Activated effector memory CD4-positive, alpha-beta T cell treated with Interleukin-2 at 50 U/mL for 16 hours (primary cell): ENCODE measurements at regions not wholly inside any gene's neighbourhood (a gene's known extent, or its start where the extent isn't known, plus 50 kb on each side); places are given as distances from the start of the nearest gene placed in this dataset.

ENCODE experiments used
- DNase-seq: peaks from one replicate; pipeline ENCODE4 v3.0.0-alpha.2; 2020

GRCh38 chr11:45518141-45518832 lies 147.1 kb downstream of the CHST1 start:
- DNase-seq: no peak

- DNase-seq: no peak
These were observed 148.2 kb downstream of the CHST1 start for GRCh38 chr11:45517171-45517770.

- no peak for DNase-seq
These were observed 151.5 kb downstream of the CHST1 start for GRCh38 chr11:45513821-45514340.

GRCh38 chr11:45512471-45513148 lies 152.8 kb downstream of the CHST1 start:
- no peak for DNase-seq

GRCh38 chr11:45511566-45511965 lies 153.9 kb downstream of the CHST1 start:
- no peak for DNase-seq

GRCh38 chr11:45507916-45508315 lies 157.5 kb downstream of the CHST1 start:
- DNase-seq: no peak

GRCh38 chr11:45503311-45503710 lies 162.1 kb downstream of the CHST1 start:
- no peak for DNase-seq

- no peak for DNase-seq
These were observed 163.2 kb downstream of the CHST1 start for GRCh38 chr11:45502226-45502545.

GRCh38 chr11:45501392-45502225 lies 163.8 kb downstream of the CHST1 start:
- no peak for DNase-seq

- DNase-seq: no peak
These were observed 165.0 kb downstream of the CHST1 start for GRCh38 chr11:45500451-45500850.

GRCh38 chr11:45494738-45495137 lies 170.7 kb downstream of the CHST1 start:
- DNase-seq: no peak

GRCh38 chr11:45489281-45489905 lies 176.0 kb downstream of the CHST1 start:
- DNase-seq: no peak

- DNase-seq: no peak
These were observed 179.0 kb downstream of the CHST1 start for GRCh38 chr11:45486461-45486860.

- DNase-seq: no peak
These were observed 180.2 kb downstream of the CHST1 start for GRCh38 chr11:45485070-45485707.

- DNase-seq: no peak
These were observed 181.0 kb downstream of the CHST1 start for GRCh38 chr11:45484326-45484883.

- no peak for DNase-seq
These were observed 182.0 kb downstream of the CHST1 start for GRCh38 chr11:45483416-45483815.

GRCh38 chr11:45482331-45482730 lies 183.1 kb downstream of the CHST1 start:
- DNase-seq: no peak

GRCh38 chr11:45481026-45481425 lies 184.4 kb downstream of the CHST1 start:
- DNase-seq: no peak

- DNase-seq: no peak
These were observed 187.8 kb downstream of the CHST1 start for GRCh38 chr11:45477588-45477987.

- no peak for DNase-seq
These were observed 189.3 kb downstream of the CHST1 start for GRCh38 chr11:45476126-45476525.

GRCh38 chr11:45475173-45475572 lies 189.0 kb upstream of the SYT13 start:
- DNase-seq: no peak

- no peak for DNase-seq
These were observed 187.3 kb upstream of the SYT13 start for GRCh38 chr11:45473341-45473895.
